ENCODE measurements at regions not wholly inside any gene's neighbourhood (a gene's known extent, or its start where the extent isn't known, plus 50 kb on each side); places are given as distances from the start of the nearest gene placed in this dataset.

DNA sequence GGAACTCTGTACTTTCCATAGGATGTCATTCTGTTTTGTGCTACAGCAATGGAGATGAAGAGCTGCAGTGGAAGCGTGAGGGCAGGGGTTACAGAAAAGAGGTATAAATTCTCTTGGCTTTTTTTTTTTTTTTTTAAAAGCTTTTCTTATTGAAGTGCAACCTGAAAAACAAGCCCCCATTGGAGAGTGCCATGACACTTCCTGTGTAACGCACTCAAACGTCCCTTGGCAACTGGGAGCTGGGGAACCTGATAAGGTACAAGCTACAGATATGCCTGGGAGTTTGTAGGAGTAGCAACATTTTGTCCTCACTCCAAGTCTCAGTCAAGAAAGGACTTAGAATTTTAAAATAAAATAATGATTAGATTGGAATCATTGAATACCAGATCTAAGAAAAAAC is 512.1 kb downstream of the RPS24 start:
- no peak for DNase-seq (ENCODE audit: extremely low read depth, low read depth)

DNA sequence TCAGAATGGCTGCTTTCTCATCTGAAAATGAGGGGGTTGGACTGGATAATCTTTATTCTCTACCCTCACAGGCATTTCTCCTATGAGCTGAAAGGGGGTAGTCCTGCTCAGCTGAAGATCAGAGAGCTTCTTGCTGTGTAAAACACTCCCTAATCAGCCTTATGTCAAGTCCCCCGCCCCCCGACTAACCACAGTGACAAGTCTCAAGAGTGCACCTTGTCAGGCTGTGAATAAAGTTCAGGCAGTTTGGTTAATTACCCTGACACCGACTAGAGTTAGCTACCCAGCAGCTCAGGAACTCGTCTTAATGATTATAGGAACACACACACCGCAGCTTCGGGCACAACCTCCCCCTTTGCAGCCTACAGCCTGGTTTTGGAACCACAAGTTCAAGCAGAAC is 513.7 kb downstream of the RPS24 start:
- DNase-seq (ENCODE audit: extremely low read depth, low read depth) = no peak

DNA sequence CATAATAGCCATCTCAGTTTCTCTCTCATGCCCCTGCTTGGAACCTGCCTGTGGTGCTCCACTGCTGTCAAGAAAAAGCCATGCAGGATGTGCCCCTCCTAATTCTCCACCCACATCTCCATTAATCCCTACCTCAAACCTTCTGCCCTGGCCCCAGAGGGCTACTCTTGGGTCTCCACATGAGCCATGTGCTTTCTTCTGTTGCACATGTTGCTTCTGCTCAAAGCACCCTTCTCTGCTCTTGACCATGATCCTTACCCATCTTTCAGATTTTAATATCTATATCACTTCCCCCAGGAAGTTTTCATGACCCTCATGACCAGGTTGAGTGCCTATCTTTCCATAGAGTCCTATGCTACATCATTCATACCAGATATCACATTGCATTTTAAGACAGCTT is 514.2 kb downstream of the RPS24 start:
- DNase-seq (ENCODE audit: extremely low read depth, low read depth) = no peak

DNA sequence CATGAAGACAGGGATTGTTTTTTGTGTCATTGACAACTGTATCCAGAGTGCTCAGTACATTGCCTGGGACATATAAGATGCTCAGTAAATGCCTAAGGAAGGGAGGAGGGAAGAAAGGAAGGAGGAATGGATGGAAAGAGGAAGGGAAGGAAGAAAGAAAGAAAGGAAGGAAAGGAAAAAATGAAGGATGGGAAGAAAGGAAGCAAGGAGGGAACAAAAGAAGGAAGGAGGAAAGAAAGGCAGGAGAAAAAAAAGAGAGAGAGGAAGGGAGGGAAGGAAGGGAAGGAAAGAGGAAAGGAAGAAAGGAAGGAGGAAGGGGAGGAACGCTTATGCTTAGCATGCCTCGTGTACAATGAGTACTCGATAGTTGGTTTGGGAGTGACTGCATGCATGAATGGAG is 514.7 kb downstream of the RPS24 start:
- no peak for DNase-seq (ENCODE audit: extremely low read depth, low read depth)

DNA sequence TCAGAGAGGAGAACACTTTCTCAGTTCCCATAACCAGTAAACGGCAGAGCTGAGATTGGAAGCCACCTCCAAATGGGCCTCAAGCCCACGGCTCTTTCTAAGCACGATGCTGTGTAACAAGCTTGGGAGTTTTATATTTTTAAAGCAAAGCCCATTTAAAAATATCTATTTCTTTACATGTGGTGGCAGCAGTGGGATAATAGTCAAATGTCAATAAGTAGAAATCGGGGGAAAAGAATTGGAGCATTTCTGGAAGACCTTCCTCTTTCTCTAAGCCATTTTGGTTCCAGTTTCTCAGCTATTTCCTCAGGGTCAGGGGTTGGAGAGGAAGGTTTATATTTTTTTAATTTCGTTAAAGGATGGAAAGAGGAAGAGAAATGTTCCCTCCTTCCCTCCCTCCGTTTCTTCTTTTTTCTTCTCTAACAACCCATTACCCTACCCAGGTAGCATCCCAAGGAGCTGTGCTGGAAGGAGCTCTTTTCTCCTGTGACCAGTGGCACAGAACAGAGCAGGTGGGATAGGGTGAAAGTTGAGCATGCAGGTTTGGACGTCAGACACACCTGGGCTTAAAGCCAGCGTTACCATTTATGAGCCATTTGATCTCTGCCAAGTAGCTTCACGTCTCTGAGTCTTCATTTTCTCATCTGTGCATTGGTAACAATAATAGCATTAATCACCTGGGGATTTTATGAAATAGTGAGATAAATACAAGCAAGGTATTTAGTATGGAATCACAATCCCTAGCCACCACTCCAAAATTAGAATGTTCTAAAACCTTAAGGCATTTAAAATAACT is 515.7 kb downstream of the RPS24 start:
- no peak for DNase-seq (ENCODE audit: extremely low read depth, low read depth)

DNA sequence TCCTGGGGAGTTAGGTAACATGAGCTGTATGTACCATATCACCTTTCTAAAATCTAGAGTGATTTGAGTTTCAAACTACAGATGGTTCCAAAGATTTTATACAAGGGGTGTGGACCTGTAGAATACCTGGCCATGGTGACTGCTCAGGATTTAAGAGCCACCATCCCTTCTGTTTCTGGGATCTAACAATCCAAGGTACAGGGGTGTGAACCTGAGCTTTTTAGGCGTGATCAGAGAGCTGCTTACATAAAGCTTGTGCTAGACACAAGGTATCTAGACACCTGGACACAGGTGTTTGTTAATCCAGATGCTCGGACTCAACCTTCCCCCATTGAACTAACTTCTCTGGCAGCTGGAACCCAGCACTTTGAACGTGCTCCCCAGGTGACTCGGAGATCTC is 516.4 kb downstream of the RPS24 start:
- DNase-seq (ENCODE audit: extremely low read depth, low read depth) = no peak

DNA sequence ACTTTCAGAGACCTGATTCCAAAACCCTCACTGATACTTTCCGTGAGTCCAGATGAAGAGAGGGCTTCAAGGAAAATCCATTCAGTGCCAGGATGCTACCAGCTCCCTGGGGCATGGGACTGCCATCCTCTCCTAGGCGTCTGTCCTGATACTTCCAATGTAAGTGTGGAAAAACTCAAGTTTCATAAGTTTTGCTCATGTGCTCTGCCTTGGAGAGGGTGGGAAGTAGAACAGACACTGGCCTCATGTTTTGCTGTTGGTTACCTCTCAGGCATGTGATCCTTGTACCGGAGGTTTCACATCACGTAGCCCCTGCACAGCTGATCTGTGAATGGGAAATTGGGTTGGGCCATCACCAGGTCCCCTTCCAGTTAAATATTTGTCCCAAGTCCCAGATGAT is 517.1 kb downstream of the RPS24 start:
- no peak for DNase-seq (ENCODE audit: extremely low read depth, low read depth)

DNA sequence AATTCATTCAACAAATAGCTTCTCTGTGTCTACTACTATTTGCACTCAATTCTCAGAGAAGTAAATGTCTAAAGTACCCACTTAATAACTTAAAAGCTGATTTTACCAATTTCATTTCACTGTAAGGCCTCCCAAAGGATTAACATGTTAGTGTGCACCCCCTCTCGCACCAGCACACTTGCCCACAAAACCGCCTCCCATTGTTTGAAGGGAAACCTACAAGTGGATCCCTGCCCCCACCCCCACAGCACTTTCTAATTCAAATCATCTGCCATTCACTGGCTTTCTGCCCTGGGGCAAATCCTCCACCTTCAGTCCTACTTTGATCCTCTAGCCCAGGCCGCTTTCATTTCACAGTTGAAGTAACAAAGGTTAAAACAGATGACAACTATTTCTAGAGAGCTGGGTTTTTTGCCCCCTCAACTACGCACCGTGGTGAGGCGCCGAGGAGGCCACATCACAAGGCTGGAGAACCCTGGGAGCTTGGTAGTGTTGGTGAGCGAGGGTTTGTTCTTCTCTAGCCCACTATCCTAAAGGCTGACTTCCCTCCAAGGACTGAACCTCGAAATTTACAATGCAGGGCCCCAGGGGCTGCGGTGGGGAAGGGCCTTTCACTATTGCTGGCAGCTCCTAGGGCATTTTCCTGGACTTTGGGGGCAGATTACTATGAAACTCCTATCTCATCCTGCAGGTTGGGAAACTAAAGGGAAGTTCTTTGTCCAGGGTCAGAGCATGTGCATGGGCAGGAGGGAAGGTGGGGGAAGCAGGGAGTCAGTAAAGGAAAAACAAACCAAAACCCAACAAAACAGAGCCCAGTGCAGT is 517.4 kb upstream of the ZMIZ1 start:
- DNase-seq (ENCODE audit: extremely low read depth, low read depth) = no peak

DNA sequence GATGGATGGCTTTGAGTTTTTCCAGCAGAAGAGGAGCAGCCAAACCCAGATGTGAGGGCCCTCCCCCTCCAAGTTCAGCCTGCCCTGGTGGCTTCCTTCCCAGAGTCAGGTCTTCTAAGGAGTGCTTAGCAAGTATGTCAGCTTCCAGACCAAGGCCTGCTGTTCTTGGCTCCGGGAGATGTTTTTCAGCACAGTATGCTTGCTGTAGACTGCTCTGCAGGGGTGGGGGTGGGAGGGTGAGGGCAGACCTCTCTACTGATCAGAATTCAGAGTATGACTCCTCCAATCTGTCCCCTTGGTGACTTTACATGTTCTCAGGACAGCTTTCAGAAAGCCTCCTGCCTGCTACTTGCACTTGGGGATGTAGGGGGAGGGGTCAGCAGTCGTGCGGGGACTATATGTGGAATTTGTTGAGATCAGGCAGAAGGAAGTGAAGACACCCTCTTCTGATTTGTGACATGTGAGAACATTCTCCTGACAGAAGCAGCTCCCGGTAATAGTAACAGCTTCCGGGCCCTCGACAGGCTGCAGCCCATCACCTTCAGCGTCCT is 516.4 kb upstream of the ZMIZ1 start:
- no peak for DNase-seq (ENCODE audit: extremely low read depth, low read depth)

DNA sequence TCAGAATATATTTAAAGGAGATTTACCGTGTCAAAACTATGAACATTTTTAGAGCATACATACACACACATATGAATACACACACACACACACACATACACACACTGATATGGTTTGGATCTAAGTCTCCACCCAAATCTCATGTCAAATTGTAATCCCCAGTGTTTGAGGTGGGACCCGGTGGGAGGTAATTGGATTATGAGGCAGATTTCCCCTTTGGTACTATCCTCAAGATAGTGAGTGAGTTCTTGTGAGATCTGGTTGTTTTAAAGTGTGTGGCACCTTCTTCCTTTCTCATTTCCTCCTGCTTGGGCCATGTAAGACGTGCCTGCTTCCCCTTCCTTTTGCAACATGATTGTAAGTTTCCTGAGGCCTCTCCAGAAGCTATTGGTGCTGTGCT is 515.0 kb upstream of the ZMIZ1 start:
- no peak for DNase-seq (ENCODE audit: extremely low read depth, low read depth)

DNA sequence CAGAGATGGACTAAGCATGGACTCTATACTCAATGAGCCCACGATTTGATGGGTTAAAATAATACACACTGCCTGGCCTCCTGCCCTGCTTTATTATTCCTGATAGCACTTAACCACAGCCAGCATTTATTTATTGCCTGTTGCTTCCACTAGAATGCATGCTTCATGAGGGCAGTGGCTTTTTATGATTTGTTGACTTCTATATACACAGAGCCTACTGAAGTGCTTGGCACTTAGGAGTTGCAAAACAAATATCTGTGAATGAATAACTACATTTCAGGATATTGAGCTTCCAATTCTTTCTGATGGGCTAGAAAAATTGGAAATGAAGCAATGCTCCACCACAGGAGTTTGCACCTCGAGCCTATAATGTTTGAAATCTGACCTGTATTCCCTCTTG is 513.6 kb upstream of the ZMIZ1 start:
- DNase-seq (ENCODE audit: extremely low read depth, low read depth) = no peak

DNA sequence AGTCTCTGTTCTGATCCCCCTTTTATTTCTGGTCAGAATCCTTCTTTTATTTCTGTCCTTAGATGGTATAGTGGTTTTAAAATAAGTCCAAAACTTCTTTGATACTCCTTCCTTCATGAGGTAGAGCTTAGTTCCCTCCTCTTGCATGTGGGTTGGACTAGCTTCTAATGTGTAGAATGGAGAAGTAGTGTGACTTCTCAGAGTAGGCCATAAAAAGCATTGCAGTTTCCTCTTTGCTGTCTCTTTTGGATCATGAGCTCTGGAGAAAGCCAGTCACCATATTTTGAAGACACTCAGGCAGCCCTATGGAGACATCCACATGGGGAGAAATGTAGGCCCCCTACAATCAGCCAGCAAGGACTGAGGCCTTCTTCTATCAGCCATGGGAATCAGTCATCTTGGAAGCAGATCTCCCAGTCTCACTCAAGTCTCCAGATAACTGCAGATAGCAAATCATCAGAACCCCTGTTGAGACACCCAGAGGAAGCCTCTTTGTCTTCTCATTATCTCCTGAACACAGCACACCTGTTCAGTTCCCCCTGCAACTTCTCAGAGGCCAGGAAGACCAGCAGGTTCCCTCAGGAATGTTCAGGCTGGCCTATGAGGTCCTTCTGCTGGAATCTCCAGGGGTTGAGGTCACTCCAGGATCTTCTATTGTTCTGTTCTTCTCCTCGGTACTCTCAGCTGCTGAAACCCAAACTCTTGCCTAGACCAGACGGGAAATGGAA is 511.9 kb upstream of the ZMIZ1 start:
- no peak for DNase-seq (ENCODE audit: extremely low read depth, low read depth)

DNA sequence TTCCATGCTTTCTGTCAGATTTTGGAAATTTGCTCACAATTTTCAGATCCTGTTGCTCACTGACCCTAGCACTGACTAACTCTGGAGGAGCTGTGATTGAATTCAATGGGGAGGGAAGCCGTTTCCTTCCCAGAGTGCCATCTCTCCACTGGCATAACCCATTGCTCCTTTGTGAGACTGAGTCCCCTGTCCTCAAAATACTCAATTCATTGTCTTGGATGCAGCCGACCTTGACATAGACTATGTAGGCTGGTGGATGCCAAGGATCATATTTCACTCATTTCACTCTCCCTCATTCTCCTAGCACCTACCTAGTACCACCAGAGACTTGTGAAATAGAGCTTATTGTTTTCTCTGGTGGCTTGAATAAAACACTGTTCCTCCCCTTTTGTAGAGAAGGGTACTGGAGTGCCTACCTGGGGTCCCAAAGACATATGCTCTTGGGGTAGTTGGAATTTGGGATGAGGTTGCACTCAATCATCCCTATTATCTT is 511.3 kb upstream of the ZMIZ1 start:
- DNase-seq (ENCODE audit: extremely low read depth, low read depth) = no peak

DNA sequence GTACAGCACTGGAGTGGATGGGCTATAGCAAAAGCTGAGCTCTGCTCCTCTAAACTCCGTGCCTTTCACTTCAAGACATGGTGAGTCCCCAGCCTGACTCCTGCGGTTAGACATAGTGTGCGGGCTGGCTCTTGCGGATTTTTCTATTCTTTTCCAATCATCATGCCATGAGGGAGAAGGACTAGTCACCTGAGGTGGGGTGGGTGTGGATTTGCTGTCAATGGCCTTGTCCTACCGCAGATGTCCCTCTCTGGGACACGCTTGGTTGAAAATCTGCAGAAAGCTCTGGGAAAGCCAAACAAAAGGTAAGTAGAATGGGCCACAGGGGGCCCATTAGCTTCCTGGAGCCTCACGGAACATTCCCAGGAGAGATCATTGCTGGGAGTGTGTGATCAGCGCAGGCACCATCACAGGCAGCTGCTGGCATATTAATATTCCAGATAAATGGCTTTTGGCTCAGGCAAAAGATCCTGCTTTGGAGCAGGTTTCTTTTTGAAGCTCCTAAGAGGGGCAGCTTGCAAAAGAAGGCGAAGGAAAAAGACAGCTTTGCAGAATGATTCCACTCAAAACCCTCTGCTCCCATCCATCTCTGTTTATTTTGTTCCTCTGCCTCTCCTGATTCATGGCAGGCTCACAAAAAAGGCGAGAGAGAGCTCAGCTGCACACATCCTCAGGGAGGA is 509.0 kb upstream of the ZMIZ1 start:
- DNase-seq (ENCODE audit: extremely low read depth, low read depth) = no peak

DNA sequence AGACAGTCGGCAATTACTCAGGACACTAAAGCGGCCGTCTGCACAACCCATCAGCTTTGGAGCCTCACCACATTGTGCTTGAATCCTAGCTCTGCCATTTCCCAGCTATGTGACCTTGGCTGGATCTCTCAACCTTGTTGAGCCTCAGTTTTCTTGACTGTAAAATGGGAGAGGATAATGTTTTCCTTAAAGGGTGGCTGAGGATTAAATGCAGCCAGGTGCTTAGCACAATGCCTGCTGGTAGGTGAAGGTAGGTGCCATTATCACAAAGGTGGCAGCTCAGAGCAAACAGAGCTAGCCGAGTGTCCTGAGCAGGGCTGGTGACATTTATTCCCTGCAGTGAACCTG is 508.5 kb upstream of the ZMIZ1 start:
- DNase-seq (ENCODE audit: extremely low read depth, low read depth) = no peak

DNA sequence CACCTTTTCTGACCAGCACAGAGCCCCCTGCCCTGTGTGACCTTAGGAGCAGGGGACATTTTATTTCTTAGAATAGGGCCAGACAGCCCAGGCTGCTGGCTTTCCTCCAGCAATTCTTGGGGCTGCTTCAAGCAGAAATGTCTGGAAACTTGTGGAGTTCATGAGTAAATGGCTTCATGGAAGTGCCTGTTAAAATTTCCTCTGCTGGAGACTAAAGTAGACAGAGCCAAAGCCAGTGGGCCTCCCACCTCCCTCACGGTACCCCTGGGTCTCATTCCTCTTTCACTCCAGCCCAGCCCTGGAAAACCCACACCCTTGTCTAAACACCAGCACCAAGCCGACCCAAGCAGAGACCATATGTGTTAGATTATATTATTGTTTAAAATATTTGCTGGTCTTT is 505.5 kb upstream of the ZMIZ1 start:
- DNase-seq (ENCODE audit: extremely low read depth, low read depth) = no peak

DNA sequence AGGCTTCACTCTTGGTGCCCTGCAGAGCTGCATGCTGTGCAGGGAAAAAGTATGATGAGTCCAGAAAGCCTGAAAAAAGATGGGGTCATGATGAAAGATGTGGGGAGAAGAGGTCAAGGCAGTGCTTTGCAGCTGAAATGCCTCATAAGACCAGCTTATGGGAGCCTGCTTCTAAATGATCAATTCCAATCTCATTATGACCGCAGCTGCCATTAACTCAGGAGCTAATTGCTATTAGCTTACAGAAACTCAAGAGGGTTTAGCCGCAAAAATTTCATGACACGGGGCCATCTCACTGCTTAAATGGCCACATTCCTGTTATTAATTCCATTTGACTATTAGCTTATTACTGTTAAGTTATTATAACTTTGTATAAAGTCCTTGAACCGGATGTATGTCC is 502.9 kb upstream of the ZMIZ1 start:
- DNase-seq (ENCODE audit: extremely low read depth, low read depth) = no peak

DNA sequence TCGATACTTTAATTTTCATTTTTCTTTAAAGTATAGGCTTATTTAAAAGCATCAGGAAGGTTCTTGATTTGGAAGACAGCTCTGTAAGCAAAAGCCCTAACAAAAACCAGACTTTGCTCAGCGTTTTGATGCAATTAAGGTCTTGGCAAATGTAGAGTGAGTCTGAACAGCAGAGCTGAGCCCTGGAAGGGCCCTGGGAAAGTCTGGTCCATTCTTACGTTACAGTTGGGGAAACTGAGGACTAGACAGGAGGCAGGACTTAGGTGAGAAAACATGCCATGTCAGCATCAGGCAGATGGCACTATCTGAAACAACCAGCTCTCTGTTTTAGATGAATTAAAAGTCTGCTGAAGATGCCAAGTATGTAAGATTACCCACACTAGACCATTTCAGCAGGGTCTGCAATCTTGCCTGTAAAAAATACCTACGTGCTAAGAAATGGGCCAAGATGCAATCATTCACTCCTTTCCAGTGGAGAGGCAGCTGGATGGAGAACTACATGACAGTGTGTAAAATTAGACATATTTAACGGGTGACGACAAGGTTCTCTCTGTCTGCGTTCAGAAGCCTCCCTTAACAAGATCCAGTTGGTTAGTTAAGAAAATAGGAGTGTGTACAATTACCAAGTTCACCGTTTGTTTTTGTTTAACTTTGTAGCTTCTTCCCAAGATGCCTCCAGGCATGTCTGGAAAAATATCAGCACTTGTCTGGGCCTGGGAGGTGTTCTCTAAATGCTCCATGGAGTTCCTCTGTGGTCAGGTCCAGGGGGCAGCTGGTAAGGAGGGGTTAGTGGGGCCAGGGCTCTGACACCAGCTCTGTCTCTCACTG is 502.3 kb upstream of the ZMIZ1 start:
- DNase-seq (ENCODE audit: extremely low read depth, low read depth) = no peak

DNA sequence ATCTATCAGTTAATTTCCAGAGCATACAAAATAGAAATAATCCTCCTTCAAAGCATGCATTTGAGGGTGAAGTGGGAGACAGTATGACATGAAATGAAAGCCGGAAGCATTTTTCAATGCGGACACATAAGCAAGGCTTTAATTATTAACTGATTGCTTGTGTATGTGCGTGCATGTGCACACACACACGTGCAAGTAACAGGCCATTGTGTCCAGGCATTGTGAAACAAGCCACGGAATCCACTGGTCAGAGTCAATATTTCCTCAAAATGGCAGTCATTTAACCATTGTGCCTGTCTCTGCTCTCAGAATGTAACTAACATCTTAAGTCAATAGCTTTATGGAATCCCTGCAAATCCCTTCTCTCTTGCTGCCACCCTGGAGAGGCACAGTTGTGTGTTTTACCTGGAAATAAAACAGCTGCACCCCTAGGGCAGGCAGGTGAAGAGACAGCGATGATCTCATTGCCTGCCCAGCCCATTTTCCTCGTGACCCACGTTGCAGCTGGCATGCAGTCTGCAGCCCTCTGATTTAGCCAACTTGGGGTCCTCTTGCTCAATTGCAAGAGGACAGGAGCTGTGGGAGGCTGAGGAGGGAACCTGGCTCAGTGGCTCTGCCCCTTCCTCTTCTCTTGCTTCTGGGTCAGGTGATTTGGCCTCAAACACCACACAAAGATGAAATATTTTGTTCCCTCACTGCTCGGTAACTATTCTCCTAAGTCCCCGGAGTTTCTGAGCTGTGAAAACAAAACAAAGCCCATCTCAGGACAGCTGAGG is 500.9 kb upstream of the ZMIZ1 start:
- no peak for DNase-seq (ENCODE audit: extremely low read depth, low read depth)
